NCI-H345 treated with DMSO at 0.1 percent for 48 hours (cell line): ENCODE measurements at regions not wholly inside any gene's neighbourhood (a gene's known extent, or its start where the extent isn't known, plus 50 kb on each side); places are given as distances from the start of the nearest gene placed in this dataset.

Experiments used
- DNase-seq: peaks from one replicate; lab custom pipeline; 2025; ENCODE audit not compliant: unreplicated experiment; lab: John Stamatoyannopoulos, UW

GRCh38 chr12:97173688-97174410 lies 266.8 kb downstream of the NEDD1 start:
- no peak for DNase-seq

- DNase-seq: no peak
Measured at GRCh38 chr12:97177481-97177880, 270.4 kb downstream of the NEDD1 start.

GRCh38 chr12:97181571-97182265 lies 274.7 kb downstream of the NEDD1 start:
- no peak for DNase-seq

- DNase-seq: no peak
Measured at GRCh38 chr12:97182769-97183168, 275.7 kb downstream of the NEDD1 start.

- DNase-seq: no peak
Measured at GRCh38 chr12:97184127-97184773, 277.2 kb downstream of the NEDD1 start.

GRCh38 chr12:97185567-97185966 lies 277.0 kb upstream of the RMST start:
- no peak for DNase-seq

GRCh38 chr12:97194546-97194945 lies 268.1 kb upstream of the RMST start:
- no peak for DNase-seq

- no peak for DNase-seq
Measured at GRCh38 chr12:97200181-97200580, 262.4 kb upstream of the RMST start.

GRCh38 chr12:97203408-97203807 lies 259.2 kb upstream of the RMST start:
- DNase-seq: no peak

- no peak for DNase-seq
Measured at GRCh38 chr12:97209997-97210396, 252.6 kb upstream of the RMST start.

- no peak for DNase-seq
Measured at GRCh38 chr12:97211416-97211930, 251.1 kb upstream of the RMST start.

- no peak for DNase-seq
Measured at GRCh38 chr12:97216848-97217247, 245.8 kb upstream of the RMST start.

- DNase-seq: no peak
Measured at GRCh38 chr12:97222391-97222790, 240.2 kb upstream of the RMST start.

GRCh38 chr12:97223419-97223818 lies 239.2 kb upstream of the RMST start:
- DNase-seq: no peak

GRCh38 chr12:97229004-97229403 lies 233.6 kb upstream of the RMST start:
- DNase-seq: peak; percentile 99

- no peak for DNase-seq
Measured at GRCh38 chr12:97235102-97235501, 227.5 kb upstream of the RMST start.

GRCh38 chr12:97246368-97246767 lies 216.2 kb upstream of the RMST start:
- no peak for DNase-seq

GRCh38 chr12:97250483-97250882 lies 212.1 kb upstream of the RMST start:
- DNase-seq: no peak

GRCh38 chr12:97257726-97258125 lies 204.9 kb upstream of the RMST start:
- no peak for DNase-seq

- no peak for DNase-seq
Measured at GRCh38 chr12:97259098-97259497, 203.5 kb upstream of the RMST start.

- DNase-seq: peak; percentile 87
Measured at GRCh38 chr12:97260786-97261185, 201.8 kb upstream of the RMST start.

- no peak for DNase-seq
Measured at GRCh38 chr12:97267166-97267565, 195.4 kb upstream of the RMST start.
